K562 (cell line): ENCODE measurements at regions not wholly inside any gene's neighbourhood (a gene's known extent, or its start where the extent isn't known, plus 50 kb on each side); places are given as distances from the start of the nearest gene placed in this dataset.

Experiments used
- ATAC-seq: fragments of 200-7000 bp; cut with Tn5 transposase; 3 replicates; pipeline ENCODE4 v1.9.1; 2020; ENCODE audit warnings: moderate library complexity
- BruUV-seq: library from RNA; stranded (reverse); fragments of 400-500 nt; replicated peaks from 2 replicates; lab custom pipeline; 2021; lab: Mats Ljungman, UMichigan
- CTCF ChIA-PET: fragments of 300-600 bp; formaldehyde crosslinking; extraction: SDS; loops from one replicate; lab custom pipeline; 2021; ENCODE audit warnings: low intra/inter-chr PET ratio; lab: Yijun Ruan, JAX
- POLR2A ChIA-PET: fragments of 300-600, 350-650 bp; sonication (Branson Sonifier 250); formaldehyde crosslinking; extraction: SDS; loops from one replicate; lab custom pipeline; 2021; ENCODE audit warnings: antibody characterized with exemption, inconsistent platforms; lab: Yijun Ruan, JAX
- DNase-seq, 4 experiments: peaks; one replicate each; pipeline versions ENCODE4 v3.0.0 to v3.0.0-alpha.2; 2011 to 2018; ENCODE audit warnings: low spot score in 3 of 4, mixed read lengths in 3 of 4; ENCODE audit errors: extremely low read depth in 1 of 4
- FAIRE-seq: peaks from 2 replicates; lab custom pipeline; 2011; peaks lifted over from hg19 to GRCh38; lab: Jason Lieb, UNC
- H2AFZ ChIP-seq: 2 replicates; pipeline ENCODE4 v1.6.0; 2011; ENCODE audit warnings: low read depth, low read length, control low read depth, inconsistent platforms
- H3K27ac ChIP-seq: fragments of 200-600 bp; 3 replicates; pipeline ENCODE4 v1.8.0; 2011; ENCODE audit warnings: low read depth, mild to moderate bottlenecking, control low read depth, inconsistent platforms, low read length, moderate library complexity, mixed read lengths; ENCODE audit errors: extremely low read depth
- H3K27me3 ChIP-seq, 2 experiments: fragments of 300-600 bp in 1 of 2; 2 replicates in 1 of 2; 3 replicates in 1 of 2; pipeline versions ENCODE4 v1.6.0 to v1.8.0; 2011; ENCODE audit warnings: inconsistent platforms in 2 of 2, low read length in 2 of 2, mild to moderate bottlenecking in 1 of 2, mixed read lengths in 1 of 2, moderate library complexity in 1 of 2; ENCODE audit not compliant: control insufficient read depth in 2 of 2, insufficient read depth in 2 of 2
- H3K36me3 ChIP-seq: fragments of 300-600 bp; 3 replicates; pipeline ENCODE4 v1.8.0; 2011; ENCODE audit warnings: mild to moderate bottlenecking, low read length, inconsistent platforms; ENCODE audit not compliant: control insufficient read depth, insufficient read depth
- H3K4me1 ChIP-seq, 2 experiments: fragments of 200-600 bp in 1 of 2; replicated peaks in 1 of 2; 2 replicates in 1 of 2; 3 replicates in 1 of 2; pipeline versions ENCODE4 v1.5.1 to v1.8.0; 2011; ENCODE audit warnings: inconsistent platforms in 2 of 2, low read length in 2 of 2, mild to moderate bottlenecking in 1 of 2, mixed read lengths in 1 of 2, moderate library complexity in 1 of 2; ENCODE audit not compliant: control insufficient read depth in 2 of 2, insufficient read depth in 2 of 2
- H3K4me2 ChIP-seq: 2 replicates; pipeline ENCODE4 v1.6.1; 2011; ENCODE audit warnings: low read length, control low read depth, inconsistent platforms, mixed read lengths; ENCODE audit not compliant: insufficient read depth
- H3K4me3 ChIP-seq: fragments of 200-600 bp; sonication (generic), shearing (Covaris generic); 2 replicates; pipeline ENCODE4 v1.5.1; 2016; ENCODE audit warnings: control low read depth, inconsistent platforms
- H3K79me2 ChIP-seq: fragments of 200-600 bp; 3 replicates; pipeline ENCODE4 v1.8.0; 2011; ENCODE audit warnings: low read length, inconsistent platforms; ENCODE audit not compliant: control insufficient read depth, insufficient read depth
- H3K9ac ChIP-seq, 2 experiments: 2 replicates each; pipeline versions ENCODE4 v1.6.0 to v1.6.1; 2011; ENCODE audit warnings: low read depth in 2 of 2, low read length in 2 of 2, control low read depth in 1 of 2, inconsistent platforms in 1 of 2, mild to moderate bottlenecking in 1 of 2, mixed read lengths in 1 of 2; ENCODE audit not compliant: insufficient read depth in 1 of 2
- H3K9me1 ChIP-seq: one replicate; pipeline ENCODE4 v1.6.0; 2011; ENCODE audit warnings: inconsistent platforms, mild to moderate bottlenecking, low read length, moderate library complexity; ENCODE audit not compliant: control insufficient read depth, insufficient read depth
- H3K9me3 ChIP-seq: replicated peaks from 2 replicates; pipeline ENCODE4 v1.5.1; 2011; ENCODE audit warnings: low read depth, low read length, inconsistent platforms; ENCODE audit not compliant: control insufficient read depth, insufficient read depth
- H4K20me1 ChIP-seq: replicated peaks from 2 replicates; pipeline ENCODE4 v1.6.1; 2011; ENCODE audit warnings: low read length, inconsistent platforms, mixed read lengths; ENCODE audit not compliant: control insufficient read depth, insufficient read depth
- CHD4 ChIP-seq: fragments of 200-600 bp; sonication (generic); IDR thresholded peaks from 3 replicates; pipeline ENCODE4 v1.6.1; 2012; ENCODE audit warnings: low read depth, mild to moderate bottlenecking, mixed read lengths, low read length, inconsistent platforms; ENCODE audit not compliant: insufficient read depth, insufficient replicate concordance, poor library complexity, severe bottlenecking
- KLF16 ChIP-seq: IDR thresholded peaks from 2 replicates; pipeline ENCODE4 v1.6.1; 2016; ENCODE audit warnings: antibody characterized with exemption
- MTA3 ChIP-seq: fragments of 450-650 bp; formaldehyde crosslinking; IDR thresholded peaks from 2 replicates; pipeline ENCODE4 v1.6.1; 2017; ENCODE audit warnings: mild to moderate bottlenecking, borderline replicate concordance
- MTF1 ChIP-seq: fragments of 250-450 bp; sonication (Bioruptor Pico); IDR thresholded peaks from 2 replicates; pipeline ENCODE4 v1.9.0; 2021; ENCODE audit warnings: moderate library complexity, mild to moderate bottlenecking, inconsistent platforms, borderline replicate concordance
- PHB2 ChIP-seq: fragments of 450-650 bp; IDR thresholded peaks from 2 replicates; pipeline ENCODE4 v1.6.1; 2017; ENCODE audit warnings: low read depth
- POU5F1 ChIP-seq: fragments of 150-350 bp; IDR thresholded peaks from 2 replicates; pipeline ENCODE4 v1.6.1; 2014; ENCODE audit warnings: borderline replicate concordance, low read length, low read depth, mild to moderate bottlenecking; ENCODE audit not compliant: partially characterized antibody
- RBM25 ChIP-seq: fragments of 200-400 bp; formaldehyde crosslinking; IDR thresholded peaks from 2 replicates; pipeline ENCODE4 v1.6.1; 2018; ENCODE audit warnings: low read length, low read depth, moderate library complexity; ENCODE audit not compliant: severe bottlenecking
- TGIF2 ChIP-seq: sonication (generic); formaldehyde crosslinking; IDR thresholded peaks from 2 replicates; pipeline ENCODE4 v1.8.1; 2022; ENCODE audit warnings: mild to moderate bottlenecking, missing genetic modification reagents, moderate library complexity
- ZFP1 ChIP-seq: fragments of 450-650 bp; formaldehyde crosslinking; IDR thresholded peaks from 2 replicates; pipeline ENCODE4 v1.4.0; 2020; ENCODE audit warnings: mild to moderate bottlenecking, mixed read lengths
- WGBS: fragments of 100-300 bp; shearing (Covaris generic); methylation state at CpG from one replicate; pipeline ENCODE4 v1.1.6; 2016; ENCODE audit warnings: low coverage, mixed read lengths; ENCODE audit not compliant: insufficient coverage; ENCODE audit errors: missing lambda C conversion rate; 5-methylcytosine and 5-hydroxymethylcytosine counted together
- in situ Hi-C: fragments of 300-500 bp; cut with MboI; formaldehyde crosslinking; loops from 4 replicates; pipeline ENCODE4 v1.15.0; 2018; ENCODE audit warnings: inconsistent platforms, mixed read lengths
- intact Hi-C: fragments of 100-400 bp; cut with micrococcal nuclease; formaldehyde crosslinking; loops from 2 replicates; pipeline ENCODE4 v1.14.2; 2022
- TF ChIP-seq, protein P1 (sequence below), 2 experiments: fragments of 200-800 bp in 1 of 2; sonication (Bioruptor generic) in 1 of 2; sonication (generic) in 1 of 2; formaldehyde crosslinking in 1 of 2; IDR thresholded peaks in 1 of 2; conservative IDR thresholded peaks in 1 of 2; 2 replicates each; pipeline versions ENCODE4 v1.5.0 to v1.6.1; 2016 to 2020; ENCODE audit warnings: missing compliant biosample characterization in 1 of 2, missing genetic modification characterization in 1 of 2, missing genetic modification reagents in 1 of 2
- TF ChIP-seq, protein P2 (sequence below): fragments of 200-800 bp; sonication (Bioruptor generic); IDR thresholded peaks from 2 replicates; pipeline ENCODE4 v1.6.1; 2017; ENCODE audit warnings: missing genetic modification characterization, missing compliant biosample characterization
- TF ChIP-seq, protein P3 (sequence below), 2 experiments: fragments of 450-650 bp; conservative IDR thresholded peaks; 2 replicates each; pipeline ENCODE4 v1.6.1; 2017; ENCODE audit warnings: mild to moderate bottlenecking in 2 of 2, moderate library complexity in 2 of 2

DNA sequence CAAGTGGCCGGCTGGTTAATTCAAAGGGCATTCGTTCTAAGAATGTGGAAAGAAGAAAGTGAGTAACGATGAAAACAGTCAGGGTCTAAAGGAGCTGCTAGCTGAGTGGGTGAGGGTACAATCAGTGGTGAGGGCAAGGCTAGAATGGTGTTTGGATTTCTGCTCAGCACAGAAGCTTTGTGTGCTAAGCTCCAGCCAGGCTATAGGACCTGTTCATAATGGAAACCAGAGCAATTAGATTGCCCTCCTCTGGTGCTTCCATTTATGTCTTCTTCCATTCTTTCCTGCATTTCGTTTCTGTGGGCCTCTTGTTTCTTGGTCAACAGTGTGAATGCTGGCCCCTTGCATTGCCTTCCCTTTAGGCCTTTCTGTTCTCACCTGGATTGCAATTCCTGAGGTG is 572.9 kb upstream of the CHORDC1 start:
- POLR2A ChIA-PET, result no interaction called here
- 5% methylated on average over 4 of the region's 4 CpGs for WGBS
- Histone ChIP-seq H3K9me3 (no peaks in the 10 kb centered on the region), H3K36me3 (no peaks in the 10 kb centered on the region), H3K4me1 (no peaks in the 10 kb centered on the region)
- no peak for TF ChIP-seq CHD4
- TF ChIP-seq RBM25, result no peak
- no peak for TF ChIP-seq POU5F1
- TF ChIP-seq KLF16, result no peak
- TF ChIP-seq, protein P1, sequence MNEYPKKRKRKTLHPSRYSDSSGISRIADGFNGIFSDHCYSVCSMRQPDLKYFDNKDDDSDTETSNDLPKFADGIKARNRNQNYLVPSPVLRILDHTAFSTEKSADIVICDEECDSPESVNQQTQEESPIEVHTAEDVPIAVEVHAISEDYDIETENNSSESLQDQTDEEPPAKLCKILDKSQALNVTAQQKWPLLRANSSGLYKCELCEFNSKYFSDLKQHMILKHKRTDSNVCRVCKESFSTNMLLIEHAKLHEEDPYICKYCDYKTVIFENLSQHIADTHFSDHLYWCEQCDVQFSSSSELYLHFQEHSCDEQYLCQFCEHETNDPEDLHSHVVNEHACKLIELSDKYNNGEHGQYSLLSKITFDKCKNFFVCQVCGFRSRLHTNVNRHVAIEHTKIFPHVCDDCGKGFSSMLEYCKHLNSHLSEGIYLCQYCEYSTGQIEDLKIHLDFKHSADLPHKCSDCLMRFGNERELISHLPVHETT (CRISPR knock-in tag; conservative IDR thresholded peaks at IDR 0.05 in 1 of 2, IDR thresholded peaks at IDR 0.05 in 1 of 2), result no peak
- TF ChIP-seq PHB2, result no peak
- TF ChIP-seq, protein P2, sequence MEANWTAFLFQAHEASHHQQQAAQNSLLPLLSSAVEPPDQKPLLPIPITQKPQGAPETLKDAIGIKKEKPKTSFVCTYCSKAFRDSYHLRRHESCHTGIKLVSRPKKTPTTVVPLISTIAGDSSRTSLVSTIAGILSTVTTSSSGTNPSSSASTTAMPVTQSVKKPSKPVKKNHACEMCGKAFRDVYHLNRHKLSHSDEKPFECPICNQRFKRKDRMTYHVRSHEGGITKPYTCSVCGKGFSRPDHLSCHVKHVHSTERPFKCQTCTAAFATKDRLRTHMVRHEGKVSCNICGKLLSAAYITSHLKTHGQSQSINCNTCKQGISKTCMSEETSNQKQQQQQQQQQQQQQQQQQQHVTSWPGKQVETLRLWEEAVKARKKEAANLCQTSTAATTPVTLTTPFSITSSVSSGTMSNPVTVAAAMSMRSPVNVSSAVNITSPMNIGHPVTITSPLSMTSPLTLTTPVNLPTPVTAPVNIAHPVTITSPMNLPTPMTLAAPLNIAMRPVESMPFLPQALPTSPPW (CRISPR knock-in tag), result no peak
- no peak for TF ChIP-seq TGIF2 (CRISPR knock-in tag)
- TF ChIP-seq, protein P3, sequence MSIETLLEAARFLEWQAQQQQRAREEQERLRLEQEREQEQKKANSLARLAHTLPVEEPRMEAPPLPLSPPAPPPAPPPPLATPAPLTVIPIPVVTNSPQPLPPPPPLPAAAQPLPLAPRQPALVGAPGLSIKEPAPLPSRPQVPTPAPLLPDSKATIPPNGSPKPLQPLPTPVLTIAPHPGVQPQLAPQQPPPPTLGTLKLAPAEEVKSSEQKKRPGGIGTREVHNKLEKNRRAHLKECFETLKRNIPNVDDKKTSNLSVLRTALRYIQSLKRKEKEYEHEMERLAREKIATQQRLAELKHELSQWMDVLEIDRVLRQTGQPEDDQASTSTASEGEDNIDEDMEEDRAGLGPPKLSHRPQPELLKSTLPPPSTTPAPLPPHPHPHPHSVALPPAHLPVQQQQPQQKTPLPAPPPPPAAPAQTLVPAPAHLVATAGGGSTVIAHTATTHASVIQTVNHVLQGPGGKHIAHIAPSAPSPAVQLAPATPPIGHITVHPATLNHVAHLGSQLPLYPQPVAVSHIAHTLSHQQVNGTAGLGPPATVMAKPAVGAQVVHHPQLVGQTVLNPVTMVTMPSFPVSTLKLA (conservative IDR thresholded peaks at IDR 0.05), result no peak
- no peak for TF ChIP-seq MTF1
- TF ChIP-seq MTA3, result no peak
- no peak for TF ChIP-seq ZFP1 (CRISPR knock-in tag)
- TF ChIP-seq, all 486 proteins: peak for 0
- Histone ChIP-seq H3K4me2 (no peak overlapping the region), H3K9ac (no peak overlapping the region), H3K27me3 (no peaks in the 10 kb centered on the region), H2AFZ (no peak overlapping the region), H4K20me1 (no peaks in the 10 kb centered on the region), H3K79me2 (no peaks in the 10 kb centered on the region), H3K27ac (no peak overlapping the region), H3K9me1 (no peaks in the 10 kb centered on the region), H3K4me3 (no peak overlapping the region)
- intact Hi-C loops (no loop called here), in situ Hi-C loops (no loop called here)
- DNase-seq (no peak), FAIRE-seq (no peak), ATAC-seq (no peak)
- CTCF ChIA-PET, result no interaction called here
- no TSS peak for BruUV-seq
